ENCODE measurements at regions not wholly inside any gene's neighbourhood (a gene's known extent, or its start where the extent isn't known, plus 50 kb on each side); places are given as distances from the start of the nearest gene placed in this dataset.

GRCh38 chr14:35965400-35965799 lies 139.3 kb downstream of the BRMS1L start (continued):
- TF ChIP-seq MAX (IDR thresholded peaks at IDR 0.05; ENCODE audit: low read depth), result no peak
- no peak for TF ChIP-seq REST (IDR thresholded peaks at IDR 0.05; ENCODE audit: low read depth, low read length)

GRCh38 chr14:35964697-35965286 lies 138.7 kb downstream of the BRMS1L start:
- CTCF ChIA-PET, result interaction anchor here (1.7 kb wide), 1 partner anchor 43 kb away, joined by 3 read pairs; no protein-coding TSS in a partner anchor

More at GRCh38 chr14:35964697-35965286, 138.7 kb downstream of the BRMS1L start:
- 14% methylated on average over 7 of the region's 7 CpGs for WGBS (ENCODE audit: low lambda C conversion rate)
- no peaks in the 10 kb centered on the region for H3K9me3 ChIP-seq
- H2AFZ ChIP-seq (ENCODE audit: low read depth), result no peak overlapping the region
- no peak overlapping the region for H3K27ac ChIP-seq (ENCODE audit: low read depth in 2 of 2, low read length in 1 of 2)
- H3K9me2 ChIP-seq, result no peaks in the 10 kb centered on the region
- H3K79me2 ChIP-seq (ENCODE audit: insufficient read depth), result no peaks in the 10 kb centered on the region
- H3F3A ChIP-seq (replicated peaks; ENCODE audit: insufficient read depth), result no peaks in the 10 kb centered on the region
- no peak overlapping the region for H3K4me2 ChIP-seq
- DNase-seq, result no peak
- H4K20me1 ChIP-seq (ENCODE audit: insufficient read depth), result no peaks in the 10 kb centered on the region
- H3K9ac ChIP-seq, result no peak overlapping the region
- POLR2A ChIA-PET, result no interaction called here
- TF ChIP-seq USF2 (IDR thresholded peaks at IDR 0.05; ENCODE audit: borderline replicate concordance, low read depth, low read length) (no peak), MXI1 (IDR thresholded peaks at IDR 0.05; ENCODE audit: low read depth, low read length) (no peak), TCF12 (IDR thresholded peaks at IDR 0.05) (no peak), PBX3 (IDR thresholded peaks at IDR 0.05) (no peak), CTCF (IDR thresholded peaks at IDR 0.05) (no peak), RXRA (IDR thresholded peaks at IDR 0.05; ENCODE audit: borderline replicate concordance, low read depth) (no peak), USF1 (IDR thresholded peaks at IDR 0.05; ENCODE audit: borderline replicate concordance, low read depth) (no peak), FOSL2 (IDR thresholded peaks at IDR 0.05; ENCODE audit: borderline replicate concordance, low read depth) (no peak), RCOR1 (IDR thresholded peaks at IDR 0.05; ENCODE audit: low read length) (no peak)
- no peaks in the 10 kb centered on the region for H3K36me3 ChIP-seq (replicated peaks in 1 of 2; ENCODE audit: control insufficient read depth in 1 of 2, insufficient read depth in 2 of 2, low read length in 1 of 2)
- H3K4me3 ChIP-seq (ENCODE audit: low read depth in 2 of 2, low read length in 1 of 2), result no peak overlapping the region
- H3K4me1 ChIP-seq (ENCODE audit: control insufficient read depth in 1 of 2, insufficient read depth in 2 of 2, low read depth in 1 of 2, low read length in 1 of 2), result no peaks in the 10 kb centered on the region
- 0 out of 2 replicates have a peak, but pooled peaks cover 8% of the 10 kb centered on the region for H3K27me3 ChIP-seq (ENCODE audit: insufficient read depth)
